Embryonic facial prominence (tissue), 1 donor: ENCODE measurements at regions not wholly inside any gene's neighbourhood (a gene's known extent, or its start where the extent isn't known, plus 50 kb on each side); places are given as distances from the start of the nearest gene placed in this dataset.
"Not testable (repeated sequence)": the region's sequence is repeated elsewhere in the genome, so short reads cannot be mapped to it uniquely, and the experiment has no call there.

ENCODE experiments used
- DNase-seq: peaks from one replicate; pipeline ENCODE4 v3.0.0-alpha.2; 2016; ENCODE audit errors: extremely low spot score

GRCh38 chr4:67412153-67412712 lies 133.1 kb downstream of the CENPC start:
- DNase-seq, result not testable (repeated sequence)

- DNase-seq, result no peak
These were observed 142.0 kb downstream of the CENPC start for GRCh38 chr4:67403342-67403741.

GRCh38 chr4:67401902-67402301 lies 143.4 kb downstream of the CENPC start:
- DNase-seq, result no peak

GRCh38 chr4:67397931-67398330 lies 147.4 kb downstream of the CENPC start:
- DNase-seq, result no peak

- DNase-seq, result no peak
These were observed 148.3 kb downstream of the CENPC start for GRCh38 chr4:67397031-67397430.

- no peak for DNase-seq
These were observed 149.3 kb downstream of the CENPC start for GRCh38 chr4:67396008-67396407.

GRCh38 chr4:67394879-67395278 lies 150.4 kb downstream of the CENPC start:
- DNase-seq, result no peak

- no peak for DNase-seq
These were observed 151.5 kb downstream of the CENPC start for GRCh38 chr4:67393699-67394281.

- DNase-seq, result no peak
These were observed 152.3 kb downstream of the CENPC start for GRCh38 chr4:67393007-67393406.

GRCh38 chr4:67381406-67381804 lies 163.9 kb downstream of the CENPC start:
- not testable (repeated sequence) for DNase-seq

- DNase-seq, result not testable (repeated sequence)
These were observed 164.4 kb downstream of the CENPC start for GRCh38 chr4:67380702-67381405.

- no peak for DNase-seq
These were observed 165.1 kb downstream of the CENPC start for GRCh38 chr4:67380154-67380553.

GRCh38 chr4:67375291-67375690 lies 170.0 kb downstream of the CENPC start:
- DNase-seq, result no peak

- DNase-seq, result no peak
These were observed 173.7 kb downstream of the CENPC start for GRCh38 chr4:67371615-67372014.

GRCh38 chr4:67366311-67366861 lies 178.9 kb downstream of the CENPC start:
- DNase-seq, result no peak

GRCh38 chr4:67365661-67366245 lies 179.6 kb downstream of the CENPC start:
- no peak for DNase-seq

GRCh38 chr4:67355806-67356205 lies 189.5 kb downstream of the CENPC start:
- no peak for DNase-seq

- DNase-seq, result no peak
These were observed 198.6 kb downstream of the CENPC start for GRCh38 chr4:67346654-67347053.

GRCh38 chr4:67344594-67345380 lies 200.5 kb downstream of the CENPC start:
- no peak for DNase-seq

GRCh38 chr4:67343199-67343598 lies 202.1 kb downstream of the CENPC start:
- no peak for DNase-seq

- no peak for DNase-seq
These were observed 203.0 kb downstream of the CENPC start for GRCh38 chr4:67342291-67342690.

- no peak for DNase-seq
These were observed 211.6 kb downstream of the CENPC start for GRCh38 chr4:67333664-67334063.
